Activated CD4-positive, alpha-beta T cell treated with anti-CD3 and anti-CD28 coated beads, Interleukin-2, amount 10 ng/mL, durations not matched to agents 24 days and 14 days (primary cell): ENCODE measurements at regions not wholly inside any gene's neighbourhood (a gene's known extent, or its start where the extent isn't known, plus 50 kb on each side); places are given as distances from the start of the nearest gene placed in this dataset.
"Not testable (repeated sequence)": the region's sequence is repeated elsewhere in the genome, so short reads cannot be mapped to it uniquely, and the experiment has no call there.

Experiments
- DNase-seq: peaks from one replicate; pipeline ENCODE4 v3.0.0; 2022
- H3K27ac Mint-ChIP-seq: one replicate; pipeline ENCODE4 v1.8.0; 2022; ENCODE audit warnings: mild to moderate bottlenecking, mixed read lengths
- H3K27me3 Mint-ChIP-seq: one replicate; pipeline ENCODE4 v1.8.0; 2022; ENCODE audit warnings: mixed read lengths
- H3K36me3 Mint-ChIP-seq: one replicate; pipeline ENCODE4 v1.8.0; 2022; ENCODE audit warnings: low read depth, mild to moderate bottlenecking, mixed read lengths
- H3K4me1 Mint-ChIP-seq: one replicate; pipeline ENCODE4 v1.8.0; 2021; ENCODE audit warnings: mixed read lengths
- H3K4me3 Mint-ChIP-seq: one replicate; pipeline ENCODE4 v1.8.0; 2022; ENCODE audit warnings: mild to moderate bottlenecking, moderate library complexity, mixed read lengths
- H3K9me3 Mint-ChIP-seq: one replicate; pipeline ENCODE4 v1.8.0; 2021; ENCODE audit warnings: mixed read lengths
- intact Hi-C: fragments of 100-400 bp; cut with micrococcal nuclease; formaldehyde crosslinking; loops from one replicate; pipeline ENCODE4 v1.15.1; 2023

DNA sequence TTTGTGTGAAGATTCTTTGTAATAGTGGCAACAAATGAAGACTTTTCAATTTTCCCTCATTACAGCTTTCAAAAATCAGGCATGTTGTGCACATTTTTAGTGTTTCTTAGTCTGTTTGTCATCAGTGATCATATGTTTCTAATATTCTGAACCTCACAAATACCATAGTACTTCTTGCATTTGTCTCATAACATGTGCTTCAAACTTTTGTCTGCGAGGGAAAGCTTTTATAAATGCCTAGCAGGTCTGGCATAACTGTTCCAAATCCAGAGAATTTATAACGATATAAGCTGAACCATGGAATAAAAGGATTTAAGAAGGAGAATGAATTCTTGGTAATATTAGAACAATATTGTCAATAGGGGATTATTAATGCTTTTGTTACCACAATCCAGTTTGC, 670.2 kb downstream of the RFPL4B start:
- H3K4me3 Mint-ChIP-seq: no peak overlapping the region
- no peaks in the 10 kb centered on the region for H3K27me3 Mint-ChIP-seq

DNA sequence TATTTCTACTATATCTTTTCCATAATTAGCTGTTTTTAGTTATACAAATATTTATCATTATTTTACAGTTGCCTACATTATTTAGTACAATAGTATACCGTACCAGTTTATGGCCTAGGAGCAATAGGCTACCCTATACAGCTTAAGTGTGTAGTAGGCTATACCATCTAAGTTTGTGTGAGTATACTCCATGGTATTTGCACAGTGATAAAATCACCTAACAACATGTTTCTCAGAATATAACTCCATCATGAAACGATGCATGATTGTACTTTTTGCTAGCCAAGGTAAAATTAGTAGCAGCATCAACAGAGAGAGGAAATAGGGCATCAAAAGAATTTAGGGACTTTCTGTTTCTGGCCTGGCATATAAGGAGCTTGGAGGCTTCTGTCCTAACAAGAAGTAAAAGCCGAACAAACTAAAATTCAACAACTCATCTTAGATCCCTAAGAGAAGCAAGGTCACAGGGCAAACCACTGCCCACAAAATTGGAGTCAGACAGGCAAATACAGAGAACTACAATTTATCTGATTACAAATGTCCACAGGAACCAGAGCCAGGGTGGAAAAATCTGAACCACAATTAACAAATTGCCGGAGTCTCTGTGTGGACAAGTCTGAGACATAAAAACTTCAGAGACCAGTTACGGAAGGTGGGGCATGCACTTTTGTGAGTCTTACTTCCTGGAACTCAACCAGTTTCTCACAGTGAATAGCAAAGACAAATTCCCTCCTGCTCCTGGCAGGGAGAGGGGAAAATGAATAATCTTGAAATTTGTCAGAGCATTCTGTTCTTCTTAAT, 671.4 kb downstream of the RFPL4B start:
- Mint-ChIP-seq H3K27me3 (no peaks in the 10 kb centered on the region), H3K9me3 (no peaks in the 10 kb centered on the region), H3K4me1 (no peaks in the 10 kb centered on the region), H3K27ac (no peak overlapping the region), H3K36me3 (no peaks in the 10 kb centered on the region), H3K4me3 (no peak overlapping the region)
- DNase-seq: no peak
- intact Hi-C loops: no loop called here

More for the DNA sequence above, 670.2 kb downstream of the RFPL4B start:
- Mint-ChIP-seq H3K9me3 (no peaks in the 10 kb centered on the region), H3K4me1 (no peaks in the 10 kb centered on the region), H3K27ac (no peak overlapping the region), H3K36me3 (no peaks in the 10 kb centered on the region)
- no peak for DNase-seq
- intact Hi-C loops: no loop called here

DNA sequence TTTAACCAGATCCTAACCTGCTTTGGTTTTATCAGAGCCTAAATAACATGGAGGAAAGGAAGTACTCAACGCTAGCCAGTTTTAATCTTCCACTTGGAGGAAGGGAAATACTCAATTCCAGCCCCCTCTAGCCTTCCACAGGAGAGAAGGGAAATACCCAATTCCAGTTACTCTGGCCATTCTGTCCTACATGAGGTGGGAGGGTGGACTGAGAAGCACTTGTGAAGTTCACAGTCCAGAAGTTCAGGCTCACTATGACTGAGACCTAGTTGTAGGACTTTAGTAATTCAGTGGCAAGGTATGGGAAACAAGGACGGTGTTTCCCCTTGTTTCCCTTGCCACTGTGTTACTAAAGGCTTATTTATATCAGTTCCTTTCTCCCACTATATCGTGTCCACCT, 672.0 kb downstream of the RFPL4B start:
- Mint-ChIP-seq H3K4me3 (no peak overlapping the region), H3K4me1 (no peaks in the 10 kb centered on the region), H3K9me3 (no peaks in the 10 kb centered on the region), H3K27ac (no peak overlapping the region), H3K36me3 (no peaks in the 10 kb centered on the region), H3K27me3 (no peaks in the 10 kb centered on the region)
- intact Hi-C loops: no loop called here
- no peak for DNase-seq

GRCh38 chr6:113027780-113028179, 680.6 kb downstream of the RFPL4B start:
- no peaks in the 10 kb centered on the region for H3K4me1 Mint-ChIP-seq
- intact Hi-C loops: no loop called here
- H3K9me3 Mint-ChIP-seq: no peaks in the 10 kb centered on the region
- DNase-seq: no peak
- H3K4me3 Mint-ChIP-seq: no peak overlapping the region
- no peaks in the 10 kb centered on the region for H3K27me3 Mint-ChIP-seq
- no peak overlapping the region for H3K27ac Mint-ChIP-seq
- no peaks in the 10 kb centered on the region for H3K36me3 Mint-ChIP-seq

DNA sequence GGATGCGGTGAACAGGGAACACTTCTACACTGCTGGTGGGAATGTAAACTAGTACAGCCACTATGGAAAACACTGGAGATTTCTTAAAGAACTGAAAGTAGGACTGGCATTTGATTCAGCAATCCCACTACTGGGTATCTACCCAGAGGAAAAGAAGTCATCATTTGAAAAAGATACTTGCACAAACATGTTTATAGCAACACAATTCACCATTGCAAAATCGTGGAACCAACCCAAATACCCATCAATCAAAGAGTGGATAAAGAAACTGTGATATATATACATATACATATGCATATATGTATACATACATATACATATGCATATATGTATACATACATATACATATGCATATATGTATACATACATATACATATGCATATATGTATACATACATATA, 682.0 kb downstream of the RFPL4B start:
- H3K27ac Mint-ChIP-seq, H3K27me3 Mint-ChIP-seq, H3K9me3 Mint-ChIP-seq, intact Hi-C loops, DNase-seq, H3K36me3 Mint-ChIP-seq, H3K4me1 Mint-ChIP-seq, H3K4me3 Mint-ChIP-seq: not testable (repeated sequence)

- intact Hi-C loops: no loop called here
- DNase-seq: no peak
- Mint-ChIP-seq H3K9me3 (no peaks in the 10 kb centered on the region), H3K27me3 (no peaks in the 10 kb centered on the region), H3K27ac (no peak overlapping the region), H3K4me3 (no peak overlapping the region), H3K36me3 (no peaks in the 10 kb centered on the region), H3K4me1 (no peaks in the 10 kb centered on the region)
Observed at GRCh38 chr6:113031591-113032238, 684.6 kb downstream of the RFPL4B start.

GRCh38 chr6:113039005-113039404, 691.9 kb downstream of the RFPL4B start:
- H3K9me3 Mint-ChIP-seq: no peaks in the 10 kb centered on the region
- no peaks in the 10 kb centered on the region for H3K36me3 Mint-ChIP-seq
- H3K4me3 Mint-ChIP-seq: no peak overlapping the region
- H3K27ac Mint-ChIP-seq: no peak overlapping the region
- no peak for DNase-seq
- no peaks in the 10 kb centered on the region for H3K4me1 Mint-ChIP-seq
- intact Hi-C loops: no loop called here
- H3K27me3 Mint-ChIP-seq: no peaks in the 10 kb centered on the region

GRCh38 chr6:113047148-113047547, 700.0 kb downstream of the RFPL4B start:
- no peak overlapping the region for H3K4me3 Mint-ChIP-seq
- H3K27me3 Mint-ChIP-seq: no peaks in the 10 kb centered on the region
- no peaks in the 10 kb centered on the region for H3K36me3 Mint-ChIP-seq
- no peak overlapping the region for H3K27ac Mint-ChIP-seq
- H3K9me3 Mint-ChIP-seq: no peaks in the 10 kb centered on the region
- H3K4me1 Mint-ChIP-seq: no peaks in the 10 kb centered on the region
- intact Hi-C loops: no loop called here
- no peak for DNase-seq

DNA sequence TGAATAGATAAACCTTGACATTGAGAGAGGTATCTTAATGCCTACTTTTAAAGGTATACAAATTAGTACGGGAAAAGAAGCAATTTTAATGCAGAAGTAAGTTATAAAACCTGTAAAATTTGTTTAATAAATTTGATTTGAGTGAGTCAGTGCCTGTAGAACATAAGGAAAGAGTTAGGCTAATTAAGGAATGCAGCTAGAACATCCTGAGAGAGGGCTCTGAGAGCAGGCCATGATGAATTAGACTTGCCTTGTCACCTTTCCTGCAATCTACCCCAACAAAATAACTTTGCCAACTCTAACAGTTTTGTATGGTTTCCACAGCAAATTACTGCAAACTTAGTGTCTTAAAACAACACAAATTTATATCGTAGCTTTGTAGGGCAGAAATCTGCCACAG, 700.8 kb downstream of the RFPL4B start:
- no peak overlapping the region for H3K4me3 Mint-ChIP-seq
- DNase-seq: no peak

GRCh38 chr6:113048741-113049140, 701.6 kb downstream of the RFPL4B start:
- H3K4me3 Mint-ChIP-seq: no peak overlapping the region
- H3K36me3 Mint-ChIP-seq: no peaks in the 10 kb centered on the region
- H3K9me3 Mint-ChIP-seq: no peaks in the 10 kb centered on the region
- no peak for DNase-seq
- intact Hi-C loops: no loop called here
- H3K4me1 Mint-ChIP-seq: no peaks in the 10 kb centered on the region
- H3K27me3 Mint-ChIP-seq: no peaks in the 10 kb centered on the region
- no peak overlapping the region for H3K27ac Mint-ChIP-seq

More for the DNA sequence above, 700.8 kb downstream of the RFPL4B start:
- Mint-ChIP-seq H3K4me1 (no peaks in the 10 kb centered on the region), H3K27ac (no peak overlapping the region), H3K27me3 (no peaks in the 10 kb centered on the region), H3K9me3 (no peaks in the 10 kb centered on the region), H3K36me3 (no peaks in the 10 kb centered on the region)
- intact Hi-C loops: no loop called here

- intact Hi-C loops: no loop called here
- Mint-ChIP-seq H3K4me1 (no peaks in the 10 kb centered on the region), H3K27ac (no peak overlapping the region), H3K36me3 (no peaks in the 10 kb centered on the region), H3K4me3 (no peak overlapping the region), H3K27me3 (no peaks in the 10 kb centered on the region), H3K9me3 (no peaks in the 10 kb centered on the region)
- no peak for DNase-seq
Observed at GRCh38 chr6:113049190-113049589, 702.1 kb downstream of the RFPL4B start.

DNA sequence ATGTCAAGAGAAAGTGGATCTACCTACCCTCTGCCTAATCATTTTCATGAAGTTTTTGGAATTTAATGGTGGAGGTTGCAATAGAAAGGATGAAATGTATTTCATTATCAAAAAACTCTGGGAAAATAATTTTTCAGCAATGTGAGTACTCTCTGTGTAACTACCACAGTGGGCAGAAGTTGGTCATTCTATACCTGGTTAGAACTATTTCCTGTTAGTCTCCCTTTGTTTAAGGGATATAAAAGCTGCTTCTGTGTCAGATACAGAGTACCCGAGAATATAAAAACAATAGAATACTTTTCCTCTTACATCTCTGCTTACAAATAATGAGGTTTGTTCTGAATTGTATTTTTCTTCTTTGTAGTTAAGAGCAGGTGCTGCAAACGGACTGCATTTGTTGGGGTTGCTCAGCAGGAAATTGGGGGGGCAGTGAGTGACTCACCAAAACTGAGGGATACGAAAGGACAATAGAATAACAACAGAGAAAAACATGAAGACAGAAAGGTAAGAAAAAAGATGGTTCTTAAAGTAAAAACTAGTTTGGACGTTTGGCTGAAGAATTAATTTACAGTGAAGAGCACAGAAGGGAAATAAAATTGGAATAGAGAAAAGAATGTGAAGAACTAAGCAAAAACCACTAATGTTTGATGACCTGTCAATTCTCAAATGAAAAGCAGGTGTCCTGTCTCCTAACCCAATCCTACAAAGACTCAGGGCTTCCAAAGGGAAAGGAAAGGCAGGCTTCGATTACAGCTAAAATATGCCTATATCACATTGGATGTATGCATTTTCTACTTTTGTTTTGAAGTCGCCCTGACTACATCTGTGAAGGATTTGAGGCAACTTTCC, 703.1 kb downstream of the RFPL4B start:
- intact Hi-C loops: no loop called here
- no peak overlapping the region for H3K4me3 Mint-ChIP-seq
- no peaks in the 10 kb centered on the region for H3K27me3 Mint-ChIP-seq

DNA sequence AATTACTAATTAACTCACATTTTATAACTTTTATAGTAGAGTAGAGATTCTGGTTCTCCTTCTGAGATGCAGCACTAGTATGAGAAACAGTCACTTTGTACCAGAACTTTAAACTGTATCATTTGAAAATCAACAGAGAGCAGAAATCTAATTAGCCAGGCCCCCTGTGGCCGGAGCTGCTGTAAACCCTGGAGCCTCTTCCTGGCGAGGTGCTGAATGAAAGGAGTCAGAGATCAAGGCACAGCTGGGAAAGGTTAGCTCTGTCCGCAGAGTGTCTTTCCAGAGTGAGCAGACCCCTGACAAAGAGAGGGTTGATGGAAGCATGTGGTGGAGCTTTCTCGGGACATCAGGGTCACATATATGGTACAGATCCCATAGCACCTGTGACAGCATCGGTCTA, 703.8 kb downstream of the RFPL4B start:
- no peaks in the 10 kb centered on the region for H3K27me3 Mint-ChIP-seq
- no peak for DNase-seq
- intact Hi-C loops: no loop called here
- no peak overlapping the region for H3K4me3 Mint-ChIP-seq
- H3K27ac Mint-ChIP-seq: no peak overlapping the region
- H3K4me1 Mint-ChIP-seq: no peaks in the 10 kb centered on the region
- no peaks in the 10 kb centered on the region for H3K9me3 Mint-ChIP-seq
- no peaks in the 10 kb centered on the region for H3K36me3 Mint-ChIP-seq

More for the DNA sequence above, 703.1 kb downstream of the RFPL4B start:
- Mint-ChIP-seq H3K9me3 (no peaks in the 10 kb centered on the region), H3K36me3 (no peaks in the 10 kb centered on the region), H3K4me1 (no peaks in the 10 kb centered on the region), H3K27ac (no peak overlapping the region)
- no peak for DNase-seq

DNA sequence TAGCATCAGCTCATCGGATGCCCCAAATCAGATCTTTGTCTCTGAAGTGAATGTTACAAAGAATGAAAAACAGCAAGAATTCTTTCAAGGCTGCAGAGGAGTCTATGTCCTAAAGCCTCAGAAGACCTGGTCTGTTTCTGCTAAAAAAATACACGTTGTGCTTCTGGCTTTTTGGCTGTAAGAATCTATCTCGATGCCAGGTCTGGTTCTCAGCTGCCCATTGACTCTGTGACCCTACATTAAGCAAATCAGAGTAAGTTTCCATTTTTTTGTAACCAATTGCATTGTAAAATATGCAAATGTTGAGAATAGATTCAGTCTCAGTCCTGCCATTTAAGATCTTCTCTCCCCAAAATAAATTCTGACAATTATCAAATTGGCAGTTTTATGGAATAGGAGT, 705.4 kb downstream of the RFPL4B start:
- intact Hi-C loops: no loop called here
- no peak overlapping the region for H3K27ac Mint-ChIP-seq
- H3K4me1 Mint-ChIP-seq: no peaks in the 10 kb centered on the region
- DNase-seq: no peak
- H3K4me3 Mint-ChIP-seq: no peak overlapping the region
- no peaks in the 10 kb centered on the region for H3K27me3 Mint-ChIP-seq
- H3K9me3 Mint-ChIP-seq: no peaks in the 10 kb centered on the region
- no peaks in the 10 kb centered on the region for H3K36me3 Mint-ChIP-seq
